ENCODE measurements at regions not wholly inside any gene's neighbourhood (a gene's known extent, or its start where the extent isn't known, plus 50 kb on each side); places are given as distances from the start of the nearest gene placed in this dataset.

GRCh38 chr12:20289520-20289919, 78.8 kb upstream of the PDE3A start:
- no peaks in the 10 kb centered on the region for H3K27me3 Mint-ChIP-seq (ENCODE audit: low read depth in 3 of 3)
- no CpG with 5 or more reads among the region's 1 CpG for WGBS (ENCODE audit: insufficient coverage)
- no peaks in the 10 kb centered on the region for H3K27me3 ChIP-seq (ENCODE audit: control insufficient read depth in 2 of 2, insufficient read depth in 2 of 2, low read length in 2 of 2)
- intact Hi-C loops (cut with micrococcal nuclease): no loop called here
- no peak for TF ChIP-seq CTCF (IDR thresholded peaks at IDR 0.05)
- no peak overlapping the region for H3K27ac ChIP-seq (ENCODE audit: low read depth in 1 of 2, low read length in 2 of 2)
- H3K27ac Mint-ChIP-seq: no peak overlapping the region
- H3K4me2 ChIP-seq (replicated peaks; ENCODE audit: extremely low read depth, low read length, poor library complexity, severe bottlenecking): no peak overlapping the region
- no peaks in the 10 kb centered on the region for H3K4me1 ChIP-seq (ENCODE audit: control insufficient read depth in 1 of 2, insufficient read depth in 2 of 2, low read length in 2 of 2)
- no peaks in the 10 kb centered on the region for H4K20me1 ChIP-seq (ENCODE audit: insufficient read depth, low read length)
- H3K9me3 Mint-ChIP-seq: peaks cover 0 to 13% (median 6%) of the 10 kb centered on the region in 7 donors
- no peak overlapping the region for H3K4me3 ChIP-seq (replicated peaks in 1 of 3; ENCODE audit: low read depth in 2 of 3, low read length in 3 of 3)
- H3K4me1 Mint-ChIP-seq: no peaks in the 10 kb centered on the region
- no peak for DNase-seq
- H3K9me3 ChIP-seq (replicated peaks in 1 of 2; ENCODE audit: control insufficient read depth in 1 of 2, insufficient read depth in 1 of 2, low read length in 2 of 2): no peaks in the 10 kb centered on the region
- H3K36me3 ChIP-seq (replicated peaks in 1 of 2; ENCODE audit: control insufficient read depth in 1 of 2, insufficient read depth in 2 of 2, low read length in 2 of 2): no peaks in the 10 kb centered on the region
- H3K79me2 ChIP-seq (ENCODE audit: insufficient read depth, low read length): no peaks in the 10 kb centered on the region
- H3K4me3 Mint-ChIP-seq: no peak overlapping the region
- no peaks in the 10 kb centered on the region for H3K36me3 Mint-ChIP-seq
- H2AFZ ChIP-seq (ENCODE audit: insufficient read depth, low read depth, low read length, poor library complexity, severe bottlenecking): no peak overlapping the region
- H3K9ac ChIP-seq (ENCODE audit: insufficient read depth, low read length, poor library complexity, severe bottlenecking): no peak overlapping the region

DNA sequence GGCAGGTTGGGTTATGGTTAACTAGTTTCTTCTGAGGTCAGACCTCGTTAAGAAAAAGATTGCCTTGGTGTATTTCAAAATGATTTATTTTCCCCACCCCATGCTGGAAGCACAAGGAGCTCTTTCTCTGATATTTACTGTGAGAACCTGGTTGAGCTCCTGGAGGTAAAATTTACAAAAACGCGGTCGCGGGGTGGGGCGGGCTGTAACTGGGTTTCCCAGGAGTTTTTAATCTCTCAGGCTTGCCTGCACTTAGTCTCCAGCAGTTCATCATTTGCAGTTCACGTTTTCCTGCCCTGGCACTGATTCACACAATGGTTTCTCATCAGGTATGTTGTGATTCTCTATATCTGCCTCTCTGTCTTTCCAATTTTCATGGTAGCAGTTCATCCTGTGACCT, 67.9 kb upstream of the PDE3A start:
- no peaks in the 10 kb centered on the region for H3K27me3 ChIP-seq (ENCODE audit: control insufficient read depth in 2 of 2, insufficient read depth in 2 of 2, low read length in 2 of 2)
- intact Hi-C loops (cut with micrococcal nuclease): no loop called here
- Mint-ChIP-seq H3K9me3 (peaks cover 15 to 31% (median 19%) of the 10 kb centered on the region in 7 donors), H3K4me1 (no peaks in the 10 kb centered on the region), H3K4me3 (no peak overlapping the region), H3K27me3 (ENCODE audit: low read depth in 3 of 3) (peaks cover 0 to 6% (median 1%) of the 10 kb centered on the region in 3 donors), H3K27ac (no peak overlapping the region), H3K36me3 (no peaks in the 10 kb centered on the region)
- H3K27ac ChIP-seq (ENCODE audit: low read depth in 1 of 2, low read length in 2 of 2): no peak overlapping the region
- peaks cover 21 to 25% of the 10 kb centered on the region in 2 donors for H3K9me3 ChIP-seq (replicated peaks in 1 of 2; ENCODE audit: control insufficient read depth in 1 of 2, insufficient read depth in 1 of 2, low read length in 2 of 2)
- no peak for DNase-seq
- 93% methylated on average over 6 of the region's 7 CpGs for WGBS (ENCODE audit: insufficient coverage)
- H2AFZ ChIP-seq (ENCODE audit: insufficient read depth, low read depth, low read length, poor library complexity, severe bottlenecking): no peak overlapping the region
- no peak overlapping the region for H3K9ac ChIP-seq (ENCODE audit: insufficient read depth, low read length, poor library complexity, severe bottlenecking)
- H3K36me3 ChIP-seq (replicated peaks in 1 of 2; ENCODE audit: control insufficient read depth in 1 of 2, insufficient read depth in 2 of 2, low read length in 2 of 2): no peaks in the 10 kb centered on the region
- no peaks in the 10 kb centered on the region for H3K4me1 ChIP-seq (ENCODE audit: control insufficient read depth in 1 of 2, insufficient read depth in 2 of 2, low read length in 2 of 2)
- no peak overlapping the region for H3K4me3 ChIP-seq (replicated peaks in 1 of 3; ENCODE audit: low read depth in 2 of 3, low read length in 3 of 3)
- TF ChIP-seq CTCF (IDR thresholded peaks at IDR 0.05): no peak
- H3K4me2 ChIP-seq (replicated peaks; ENCODE audit: extremely low read depth, low read length, poor library complexity, severe bottlenecking): no peak overlapping the region
- no peaks in the 10 kb centered on the region for H3K79me2 ChIP-seq (ENCODE audit: insufficient read depth, low read length)
- no peaks in the 10 kb centered on the region for H4K20me1 ChIP-seq (ENCODE audit: insufficient read depth, low read length)
